HCT116 (cell line): ENCODE measurements at regions not wholly inside any gene's neighbourhood (a gene's known extent, or its start where the extent isn't known, plus 50 kb on each side); places are given as distances from the start of the nearest gene placed in this dataset.

ENCODE experiments used
- CTCF ChIP-seq, 3 experiments: fragments of 200-600 bp in 1 of 3; sonication (generic) in 1 of 3; IDR thresholded peaks in 2 of 3; conservative IDR thresholded peaks in 1 of 3; 2 replicates each; pipeline ENCODE4 v1.5.1; 2012 to 2017; ENCODE audit warnings: low read depth in 2 of 3, low read length in 2 of 3, antibody characterized with exemption in 1 of 3, borderline replicate concordance in 1 of 3, control low read depth in 1 of 3, mild to moderate bottlenecking in 1 of 3, mixed read lengths in 1 of 3, mixed run types in 1 of 3, moderate library complexity in 1 of 3; ENCODE audit not compliant: insufficient read depth in 1 of 3
- POLR2AphosphoS5 ChIP-seq: IDR thresholded peaks from 2 replicates; pipeline ENCODE4 v1.6.1; 2011; ENCODE audit warnings: mild to moderate bottlenecking, low read depth, low read length, moderate library complexity
- REST ChIP-seq: IDR thresholded peaks from 2 replicates; pipeline ENCODE4 v1.6.1; 2012; ENCODE audit warnings: low read depth
- SRF ChIP-seq: IDR thresholded peaks from 2 replicates; pipeline ENCODE4 v1.6.1; 2012; ENCODE audit warnings: low read depth

GRCh38 chr18:37717656-37718055 lies 152.1 kb upstream of the CELF4 start:
- TF ChIP-seq POLR2AphosphoS5 = no peak
- no peak for TF ChIP-seq CTCF (IDR thresholded peaks at IDR 0.05 in 2 of 3, conservative IDR thresholded peaks at IDR 0.05 in 1 of 3; ENCODE audit: borderline replicate concordance in 1 of 3, insufficient read depth in 1 of 3, low read depth in 2 of 3, low read length in 2 of 3)
- TF ChIP-seq SRF = no peak
- no peak for TF ChIP-seq REST
